Activated CD8-positive, alpha-beta memory T cell treated with anti-CD3 and anti-CD28 coated beads for 4 hours (primary cell): ENCODE measurements at regions not wholly inside any gene's neighbourhood (a gene's known extent, or its start where the extent isn't known, plus 50 kb on each side); places are given as distances from the start of the nearest gene placed in this dataset.
"Not testable (repeated sequence)": the region's sequence is repeated elsewhere in the genome, so short reads cannot be mapped to it uniquely, and the experiment has no call there.

Experiments used
- DNase-seq, 2 donors: peaks; one replicate each; pipeline ENCODE4 v3.0.0-alpha.2; 2020; ENCODE audit warnings: low read depth in 2 of 2

GRCh38 chr2:192411755-192412154 is 217.0 kb upstream of the TMEFF2 start:
- no peak for DNase-seq

- no peak for DNase-seq
Measured at GRCh38 chr2:192410319-192410718, 215.6 kb upstream of the TMEFF2 start.

GRCh38 chr2:192407692-192408091 is 213.0 kb upstream of the TMEFF2 start:
- DNase-seq, result no peak

GRCh38 chr2:192398236-192398635 is 203.5 kb upstream of the TMEFF2 start:
- no peak for DNase-seq

GRCh38 chr2:192394605-192395004 is 199.9 kb upstream of the TMEFF2 start:
- DNase-seq, result no peak

GRCh38 chr2:192391041-192391440 is 196.3 kb upstream of the TMEFF2 start:
- DNase-seq, result no peak

- no peak for DNase-seq
Measured at GRCh38 chr2:192390401-192390800, 195.7 kb upstream of the TMEFF2 start.

- DNase-seq, result not testable (repeated sequence)
Measured at GRCh38 chr2:192384191-192384590, 189.5 kb upstream of the TMEFF2 start.

- DNase-seq, result no peak
Measured at GRCh38 chr2:192381082-192381481, 186.3 kb upstream of the TMEFF2 start.

GRCh38 chr2:192379736-192380135 is 185.0 kb upstream of the TMEFF2 start:
- no peak for DNase-seq

- DNase-seq, result no peak
Measured at GRCh38 chr2:192377173-192377572, 182.4 kb upstream of the TMEFF2 start.

GRCh38 chr2:192373754-192374153 is 179.0 kb upstream of the TMEFF2 start:
- no peak for DNase-seq

GRCh38 chr2:192373221-192373620 is 178.5 kb upstream of the TMEFF2 start:
- DNase-seq, result no peak

GRCh38 chr2:192369969-192370368 is 175.2 kb upstream of the TMEFF2 start:
- DNase-seq, result no peak

- DNase-seq, result no peak
Measured at GRCh38 chr2:192357217-192357616, 162.5 kb upstream of the TMEFF2 start.

- no peak for DNase-seq
Measured at GRCh38 chr2:192354512-192355244, 159.9 kb upstream of the TMEFF2 start.

GRCh38 chr2:192347542-192347941 is 152.8 kb upstream of the TMEFF2 start:
- DNase-seq, result no peak

- no peak for DNase-seq
Measured at GRCh38 chr2:192345287-192345686, 150.6 kb upstream of the TMEFF2 start.

GRCh38 chr2:192333642-192334041 is 138.9 kb upstream of the TMEFF2 start:
- no peak for DNase-seq

- DNase-seq, result no peak
Measured at GRCh38 chr2:192328297-192328696, 133.6 kb upstream of the TMEFF2 start.

- DNase-seq, result no peak
Measured at GRCh38 chr2:192327576-192327975, 132.8 kb upstream of the TMEFF2 start.

GRCh38 chr2:192315543-192315942 is 120.8 kb upstream of the TMEFF2 start:
- DNase-seq, result no peak

- no peak for DNase-seq
Measured at GRCh38 chr2:192314800-192315481, 120.2 kb upstream of the TMEFF2 start.
